Hepatocyte (in vitro differentiated cells): ENCODE measurements at regions not wholly inside any gene's neighbourhood (a gene's known extent, or its start where the extent isn't known, plus 50 kb on each side); places are given as distances from the start of the nearest gene placed in this dataset.

Experiments
- EZH2 ChIP-seq: fragments of 200-600 bp; sonication (generic); IDR thresholded peaks from 2 replicates; pipeline ENCODE4 v1.6.1; 2016; ENCODE audit warnings: antibody characterized with exemption, mild to moderate bottlenecking, borderline replicate concordance
- EZH2phosphoT487 ChIP-seq: fragments of 200-600 bp; sonication (generic); IDR thresholded peaks from one replicate; pipeline ENCODE4 v1.6.1; 2018; ENCODE audit warnings: antibody characterized with exemption, mild to moderate bottlenecking, low read depth, moderate library complexity; ENCODE audit not compliant: unreplicated experiment, severe bottlenecking
- TF ChIP-seq, protein P1 (sequence below): fragments of 200-600 bp; sonication (generic); IDR thresholded peaks from 2 replicates; pipeline ENCODE4 v1.5.1; 2016; ENCODE audit warnings: antibody characterized with exemption, mild to moderate bottlenecking; ENCODE audit not compliant: poor library complexity

DNA sequence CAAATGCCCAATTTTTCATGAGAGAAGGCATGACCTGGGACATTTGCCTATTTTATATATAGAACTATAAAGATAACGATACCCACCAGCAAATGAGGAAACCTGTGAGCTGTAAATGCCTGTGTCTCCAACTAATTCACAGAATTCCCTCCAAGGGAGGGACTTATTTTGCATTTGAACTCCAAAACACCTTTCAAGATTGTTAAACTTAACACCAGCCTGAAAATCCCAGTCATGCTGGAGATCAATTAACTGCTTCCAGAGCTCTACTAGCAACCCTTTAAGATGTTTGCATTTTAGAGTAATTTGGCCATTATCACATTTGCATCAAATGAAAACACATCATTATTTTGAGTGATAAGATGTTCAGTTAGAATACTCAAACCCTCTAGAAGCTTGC lies 68.1 kb upstream of the KLHL14 start:
- TF ChIP-seq EZH2 (no peak), EZH2phosphoT487 (no peak)
- TF ChIP-seq, protein P1, sequence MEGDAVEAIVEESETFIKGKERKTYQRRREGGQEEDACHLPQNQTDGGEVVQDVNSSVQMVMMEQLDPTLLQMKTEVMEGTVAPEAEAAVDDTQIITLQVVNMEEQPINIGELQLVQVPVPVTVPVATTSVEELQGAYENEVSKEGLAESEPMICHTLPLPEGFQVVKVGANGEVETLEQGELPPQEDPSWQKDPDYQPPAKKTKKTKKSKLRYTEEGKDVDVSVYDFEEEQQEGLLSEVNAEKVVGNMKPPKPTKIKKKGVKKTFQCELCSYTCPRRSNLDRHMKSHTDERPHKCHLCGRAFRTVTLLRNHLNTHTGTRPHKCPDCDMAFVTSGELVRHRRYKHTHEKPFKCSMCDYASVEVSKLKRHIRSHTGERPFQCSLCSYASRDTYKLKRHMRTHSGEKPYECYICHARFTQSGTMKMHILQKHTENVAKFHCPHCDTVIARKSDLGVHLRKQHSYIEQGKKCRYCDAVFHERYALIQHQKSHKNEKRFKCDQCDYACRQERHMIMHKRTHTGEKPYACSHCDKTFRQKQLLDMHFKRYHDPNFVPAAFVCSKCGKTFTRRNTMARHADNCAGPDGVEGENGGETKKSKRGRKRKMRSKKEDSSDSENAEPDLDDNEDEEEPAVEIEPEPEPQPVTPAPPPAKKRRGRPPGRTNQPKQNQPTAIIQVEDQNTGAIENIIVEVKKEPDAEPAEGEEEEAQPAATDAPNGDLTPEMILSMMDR: no peak
